NCI-H1092 (cell line): ENCODE measurements at regions not wholly inside any gene's neighbourhood (a gene's known extent, or its start where the extent isn't known, plus 50 kb on each side); places are given as distances from the start of the nearest gene placed in this dataset.

Experiments
- DNase-seq: peaks from one replicate; lab custom pipeline; 2025; lab: John Stamatoyannopoulos, UW

DNA sequence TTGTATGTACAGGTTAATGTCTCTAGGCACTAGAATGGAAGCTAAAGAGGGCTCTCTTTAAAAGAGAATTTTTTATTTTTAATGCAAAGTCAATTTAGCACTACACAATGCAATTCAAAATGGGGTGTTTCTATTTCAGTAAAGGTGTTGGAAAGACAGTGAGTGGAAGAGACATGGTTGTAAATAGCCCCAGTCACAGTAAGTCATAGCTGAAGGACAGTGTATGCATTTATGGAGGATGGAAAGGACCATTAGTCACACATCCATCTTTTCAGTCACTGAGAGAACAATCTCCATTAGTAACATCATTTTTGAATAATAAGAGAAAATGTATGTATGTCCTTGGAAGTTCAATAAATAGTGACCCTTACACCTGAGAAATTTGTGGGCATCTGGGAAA is 148.0 kb downstream of the PDHA2 start:
- no peak for DNase-seq

DNA sequence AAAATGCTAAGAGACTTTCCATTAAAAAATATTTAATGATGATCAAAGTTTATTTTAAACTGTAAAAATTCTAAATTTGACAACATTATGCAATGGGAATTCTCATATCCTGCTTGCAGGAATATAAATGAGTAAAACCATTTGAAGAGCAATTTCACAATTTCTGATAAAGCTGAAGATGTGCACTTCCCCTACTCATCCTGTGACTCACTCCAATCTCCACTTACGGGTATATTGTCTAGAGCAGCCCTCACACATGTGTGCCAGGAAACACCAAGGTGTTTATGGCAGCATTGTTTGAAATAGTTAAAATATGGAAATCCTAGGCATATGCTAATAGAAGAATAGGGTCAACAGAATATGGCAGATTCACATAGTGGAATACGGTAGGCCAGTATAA is 158.4 kb downstream of the PDHA2 start:
- DNase-seq, result no peak

DNA sequence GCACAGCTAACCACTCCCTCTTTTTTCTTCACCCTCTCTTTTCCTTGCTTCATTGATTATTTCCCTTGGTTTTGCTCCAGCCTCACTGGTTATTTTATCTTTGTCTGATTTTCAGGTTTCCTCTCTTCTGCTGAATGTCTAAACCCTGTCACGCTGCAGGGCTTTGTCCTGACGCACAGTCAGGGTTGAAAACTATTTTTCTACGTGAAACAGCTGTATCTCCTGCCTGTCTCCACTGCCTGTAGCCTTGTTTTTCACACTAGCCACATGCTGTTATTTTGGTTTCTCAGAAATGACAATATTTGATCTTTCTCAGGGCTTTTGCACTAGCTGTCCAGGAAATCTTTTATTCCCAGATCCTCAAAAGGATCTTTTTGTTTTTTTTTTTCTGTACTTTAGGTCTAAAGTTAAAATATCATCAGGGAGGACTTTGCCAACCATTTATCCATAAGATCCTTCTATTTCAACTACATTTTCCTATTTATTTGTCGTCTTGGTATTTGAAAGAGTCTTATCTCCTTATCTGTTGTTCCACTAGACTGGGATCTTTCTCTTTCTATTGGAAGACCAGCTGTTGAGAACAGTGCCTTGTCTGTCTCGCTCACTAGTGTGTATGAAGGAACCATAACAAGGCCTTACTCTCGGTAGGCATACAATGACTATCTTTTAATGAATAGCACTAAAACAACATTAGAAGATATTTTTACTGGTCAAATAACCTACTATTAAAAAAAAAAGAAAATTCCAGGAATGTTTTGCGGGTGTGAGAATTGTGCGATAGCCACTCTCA is 164.3 kb downstream of the PDHA2 start:
- no peak for DNase-seq

DNA sequence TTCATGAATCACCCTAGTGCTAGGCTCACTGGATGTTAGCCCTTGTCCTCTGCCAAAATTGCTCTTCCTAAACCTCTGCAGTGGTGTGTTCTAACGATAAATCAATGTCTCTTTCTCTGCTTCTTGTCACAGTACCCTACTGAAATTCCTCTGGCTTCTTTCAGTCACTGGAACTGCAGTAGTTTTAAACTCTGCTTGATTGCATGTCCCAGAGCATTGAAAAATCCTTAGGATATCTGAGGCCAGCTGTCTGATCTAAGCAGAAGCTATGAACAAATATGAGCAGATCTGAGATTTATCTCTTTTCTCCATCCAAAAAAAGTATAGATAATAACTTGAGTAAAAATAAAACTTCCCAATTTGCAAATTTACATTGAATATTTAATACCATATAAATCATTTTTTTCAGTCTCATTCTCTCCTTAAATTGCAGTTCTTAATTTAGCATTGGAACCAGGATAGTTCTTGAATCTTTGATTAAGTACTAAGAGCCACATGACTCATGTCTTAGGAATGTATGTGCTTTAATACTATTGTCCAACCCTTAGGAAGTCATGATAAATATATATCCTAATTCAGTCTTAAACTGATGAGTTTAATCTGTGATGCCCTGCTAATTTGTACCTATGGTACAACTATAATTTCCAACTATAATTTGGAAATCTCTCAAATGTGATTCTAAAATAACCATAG is 169.7 kb downstream of the PDHA2 start:
- DNase-seq, result no peak

DNA sequence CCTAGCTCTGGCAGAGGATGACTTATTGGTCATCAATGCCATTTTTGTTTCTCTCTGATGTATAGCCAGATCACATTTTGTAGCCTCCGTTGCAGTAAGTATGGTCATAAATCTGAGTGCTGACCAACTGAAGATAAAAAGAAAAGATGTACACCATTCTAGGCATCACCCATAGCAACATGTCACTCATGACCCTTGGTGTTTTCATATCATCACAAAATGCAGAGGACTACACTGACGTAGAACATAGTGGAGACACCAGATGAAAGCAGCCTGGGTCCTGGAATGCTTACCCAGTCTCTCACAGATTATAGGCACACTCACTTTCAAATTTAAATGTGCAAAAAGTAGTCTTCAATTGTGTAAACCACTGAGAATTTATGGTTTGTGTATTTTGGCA is 172.8 kb downstream of the PDHA2 start:
- no peak for DNase-seq

DNA sequence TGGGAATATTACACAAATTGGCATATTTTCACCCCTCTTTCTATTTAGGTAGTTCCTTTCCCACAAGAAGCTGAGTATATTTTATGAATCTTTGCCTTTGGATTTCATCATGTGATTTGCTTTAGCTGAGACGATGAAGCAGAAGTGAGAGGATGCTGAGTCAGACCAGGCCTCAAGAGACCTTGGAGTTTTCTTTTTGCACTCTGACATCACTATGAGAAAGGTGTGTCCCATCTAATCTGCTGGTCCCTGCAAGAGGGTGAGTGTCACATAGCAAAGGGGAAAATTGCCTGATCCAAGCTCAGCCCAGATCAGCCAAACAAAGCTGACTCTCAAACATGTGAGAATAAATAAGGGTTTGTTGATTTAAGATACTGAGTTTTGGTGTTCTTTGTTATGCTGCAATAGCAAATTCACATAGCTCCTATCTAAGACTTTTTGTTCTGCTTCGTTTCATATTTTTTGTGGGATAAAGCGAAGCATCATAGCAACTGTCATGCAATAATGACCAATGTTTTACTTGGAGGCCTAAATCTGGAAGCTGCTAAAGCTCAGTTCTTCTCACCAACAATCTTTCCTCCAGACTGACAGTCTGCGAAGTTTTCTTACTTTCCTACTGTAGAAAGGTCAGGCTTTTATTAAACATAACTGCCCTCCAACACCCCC is 176.9 kb downstream of the PDHA2 start:
- DNase-seq, result no peak

DNA sequence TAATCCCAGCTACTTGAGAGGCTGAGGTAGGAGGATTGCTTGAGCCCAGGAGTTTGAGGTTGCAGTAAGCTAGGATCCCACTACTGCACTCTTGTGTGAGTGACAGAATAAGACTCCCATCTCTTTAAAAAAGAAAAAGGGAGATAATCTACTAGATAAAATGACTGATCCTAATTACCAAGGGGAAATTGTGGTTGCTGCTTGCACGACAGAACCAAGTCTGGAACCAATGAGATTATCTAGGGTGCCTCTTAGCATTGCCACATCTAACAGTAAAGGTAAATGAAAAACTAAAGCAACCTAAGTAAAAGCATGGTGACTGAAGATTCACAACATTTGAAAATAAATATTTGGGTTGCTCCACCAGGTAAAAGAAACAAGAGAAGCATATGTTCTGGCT is 185.1 kb downstream of the PDHA2 start:
- DNase-seq, result no peak

DNA sequence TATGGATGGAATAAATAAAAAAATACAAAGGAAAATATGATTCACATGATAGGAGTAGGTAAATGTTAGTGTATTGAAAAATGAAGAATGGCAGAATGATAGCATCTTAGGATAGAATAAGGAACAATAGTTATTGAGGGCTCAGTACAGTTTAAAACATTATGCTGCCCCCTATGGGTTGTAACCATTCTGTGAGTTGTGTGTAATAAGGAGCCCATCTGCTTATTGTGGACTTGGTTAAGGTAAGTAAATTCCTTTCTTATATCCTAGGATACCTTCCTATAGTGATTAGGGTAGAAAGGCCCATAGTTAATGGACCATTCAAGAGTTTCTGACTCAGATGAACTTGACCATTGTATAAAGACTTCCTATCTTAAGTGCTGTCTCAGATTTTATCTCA is 195.8 kb downstream of the PDHA2 start:
- peak; percentile 9 for DNase-seq

DNA sequence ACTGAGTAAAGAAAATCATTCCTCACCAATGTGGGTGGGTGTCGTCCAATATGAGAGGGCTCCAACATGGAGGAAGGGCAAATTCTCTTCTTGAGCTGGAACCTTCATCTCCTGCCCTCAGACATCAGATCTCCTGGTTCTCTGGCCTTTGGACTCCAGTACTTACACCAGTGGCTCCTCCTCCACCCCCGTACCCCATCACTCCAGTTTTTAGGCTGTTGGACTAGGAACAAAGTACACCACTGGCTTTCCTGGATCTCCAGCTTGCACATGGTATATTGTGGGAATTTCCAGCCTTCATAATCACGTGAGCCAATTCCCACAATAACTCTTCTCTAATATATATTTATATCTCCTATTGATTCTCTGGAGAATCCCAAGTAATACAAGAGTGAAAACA is 196.9 kb downstream of the PDHA2 start:
- DNase-seq, result no peak

DNA sequence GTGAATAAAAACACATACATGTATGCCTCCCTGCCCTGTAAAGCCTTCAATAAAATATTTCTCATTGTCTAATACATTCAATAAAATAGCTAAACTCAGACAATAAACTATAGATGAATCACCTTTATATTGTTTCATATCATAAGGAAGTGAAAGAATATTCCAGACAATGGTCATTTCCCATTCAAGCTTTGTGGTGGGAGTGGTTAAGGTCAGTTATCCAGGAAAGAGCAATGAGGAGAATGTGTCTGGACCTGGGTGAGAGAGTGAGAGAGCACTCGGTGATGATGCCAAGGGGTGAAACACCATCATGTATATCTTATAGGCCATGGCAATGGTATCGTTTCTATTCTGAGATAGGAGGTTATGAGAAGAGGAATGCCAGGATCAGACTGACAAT is 197.8 kb downstream of the PDHA2 start:
- no peak for DNase-seq

DNA sequence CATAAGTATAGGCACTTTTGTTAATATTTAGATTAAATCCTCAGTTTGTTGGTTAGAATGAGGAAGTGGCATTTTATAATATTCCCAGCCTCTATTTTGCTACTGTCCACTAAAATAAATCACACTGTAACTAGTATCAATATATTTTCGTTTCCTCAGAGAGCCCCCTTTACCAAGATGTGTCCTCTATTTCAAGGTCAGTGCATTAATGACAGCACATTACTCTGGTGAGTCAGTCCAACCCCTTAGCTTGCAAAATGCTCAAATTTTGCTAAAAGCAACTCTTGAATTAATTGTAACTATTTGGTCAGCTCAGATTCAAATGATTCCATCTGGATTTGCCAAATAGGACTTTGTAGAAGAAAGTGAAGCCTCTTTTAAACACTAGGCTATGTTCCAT is 199.3 kb downstream of the PDHA2 start:
- DNase-seq, result no peak

DNA sequence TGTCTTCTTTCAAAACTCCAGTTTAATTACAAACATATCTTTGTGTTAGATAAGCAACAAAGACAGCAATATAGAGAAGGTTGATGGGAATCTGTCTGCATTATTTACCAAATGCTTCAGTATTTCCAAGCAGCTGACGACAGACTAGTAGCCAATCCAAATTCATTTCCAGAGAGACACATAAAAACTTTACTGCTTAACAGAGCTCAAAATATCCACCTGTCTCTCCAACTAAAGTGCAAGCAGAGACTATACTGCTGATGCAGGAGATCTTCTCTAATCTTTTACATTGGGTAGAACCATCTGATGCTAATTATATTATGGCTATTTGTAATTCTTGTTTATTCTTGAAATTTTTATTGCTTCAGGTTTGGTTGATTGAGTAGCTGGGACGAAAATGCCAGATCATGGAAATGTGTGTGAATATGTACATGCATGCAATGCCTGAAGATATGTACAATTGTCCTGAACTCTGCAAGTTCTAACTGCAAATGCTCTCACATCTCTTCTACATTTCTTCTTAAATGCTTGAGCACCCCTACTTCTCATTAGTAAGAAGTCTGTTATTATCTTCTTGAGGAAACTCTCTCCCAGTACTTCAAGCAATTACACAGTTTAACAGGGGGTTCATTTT is 200.0 kb downstream of the PDHA2 start:
- DNase-seq, result no peak

DNA sequence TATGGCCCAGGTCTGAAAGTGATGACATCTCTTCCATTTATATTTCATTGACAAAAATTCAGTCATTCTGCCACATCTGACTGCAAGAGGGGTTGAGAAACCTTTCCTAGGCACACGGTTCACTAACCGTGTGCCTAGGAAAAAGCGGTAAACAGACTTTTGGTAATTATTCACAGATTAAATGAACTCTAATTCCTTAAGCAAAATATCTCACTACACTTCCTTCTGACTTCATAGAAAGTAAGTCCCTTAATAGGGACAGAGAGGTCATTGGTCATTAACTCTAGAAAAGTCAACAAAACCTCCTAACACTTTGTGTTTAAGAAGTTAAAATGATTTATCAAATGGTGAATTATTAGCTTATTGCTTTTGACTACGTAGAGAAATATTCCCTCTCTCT is 205.1 kb downstream of the PDHA2 start:
- no peak for DNase-seq

DNA sequence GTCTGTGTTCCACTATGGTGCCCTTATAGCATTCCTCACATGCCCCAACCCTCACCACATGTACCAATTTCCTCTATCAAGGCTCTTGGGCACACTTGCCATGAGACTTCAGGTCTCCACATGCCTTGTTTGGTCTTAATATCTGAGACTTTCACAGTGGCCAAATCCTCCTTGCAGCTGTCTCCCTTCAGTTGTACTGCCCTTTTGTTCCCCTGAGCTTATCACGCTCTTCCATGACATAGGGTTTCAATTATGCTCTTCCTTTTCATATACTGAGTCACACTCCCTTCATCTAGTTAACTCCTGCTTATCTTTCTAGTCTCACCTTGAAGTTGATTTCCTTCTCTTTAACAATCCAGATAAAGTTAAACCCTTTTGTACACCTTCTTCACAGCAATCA is 212.9 kb downstream of the PDHA2 start:
- no peak for DNase-seq

DNA sequence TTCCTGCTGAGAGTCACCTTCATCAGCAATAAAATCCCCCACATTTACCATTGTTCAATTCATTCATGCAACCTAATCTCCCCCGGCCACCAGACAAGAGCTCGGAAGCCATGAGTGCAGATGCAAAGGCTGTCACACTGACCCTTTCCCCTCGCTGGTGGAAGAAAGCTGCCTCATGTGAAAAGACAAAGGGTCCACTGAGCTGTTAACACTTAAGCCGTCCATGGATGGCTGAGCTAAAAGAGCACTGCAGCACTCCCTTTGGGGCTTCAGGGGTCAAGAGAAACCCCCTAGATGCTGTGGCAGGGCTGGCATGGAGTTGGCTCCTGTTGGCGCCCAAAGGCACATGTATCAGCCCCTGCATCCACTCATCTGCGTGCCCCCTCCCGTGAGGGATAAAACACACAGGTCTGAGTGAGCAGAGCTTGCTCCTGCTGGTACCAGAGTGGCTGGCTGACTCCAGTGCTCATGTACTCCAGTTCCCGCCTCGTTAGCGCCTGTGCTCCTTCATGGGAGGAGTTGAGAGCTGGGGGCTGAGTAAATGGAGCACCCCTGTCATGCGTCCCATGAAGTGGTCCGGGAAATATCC is 216.5 kb downstream of the PDHA2 start:
- no peak for DNase-seq

DNA sequence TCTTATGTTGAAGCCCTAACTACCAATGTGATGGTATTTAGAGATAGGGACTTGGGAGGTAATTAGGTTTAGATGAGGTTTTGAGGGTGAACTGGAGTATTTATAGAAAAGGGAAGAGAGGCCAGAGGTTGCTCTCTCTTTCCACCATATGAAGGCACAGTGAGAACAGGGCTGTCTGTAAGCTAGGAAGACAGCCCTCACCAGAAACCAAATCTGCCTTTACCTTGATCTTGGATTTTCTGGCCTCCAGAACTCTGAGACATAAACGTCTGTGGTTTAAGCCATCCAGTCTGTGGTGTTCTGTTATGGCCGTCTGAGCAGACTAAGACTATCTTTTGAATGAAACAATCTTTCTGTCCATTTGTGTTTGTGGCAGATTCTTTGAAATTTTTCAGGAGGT is 223.7 kb downstream of the PDHA2 start:
- no peak for DNase-seq

DNA sequence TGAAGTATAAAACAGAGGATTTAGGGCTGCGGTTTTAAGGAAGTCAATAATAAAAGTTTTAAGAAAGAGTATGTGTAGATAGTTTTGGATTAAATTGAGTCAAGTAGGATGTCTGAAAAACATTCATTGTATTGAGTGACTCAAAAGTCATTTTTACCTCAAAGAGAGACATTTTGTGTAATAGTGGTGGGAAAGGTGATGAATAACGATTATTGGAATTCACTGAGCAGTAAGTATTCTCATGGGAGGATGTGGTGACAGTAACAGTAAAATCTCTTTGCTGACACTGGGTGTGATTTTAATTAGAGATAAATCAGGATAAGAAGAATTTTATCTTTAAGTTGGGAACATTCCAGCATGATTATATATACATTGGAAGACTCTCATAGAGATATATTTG is 233.6 kb downstream of the PDHA2 start:
- DNase-seq, result no peak

DNA sequence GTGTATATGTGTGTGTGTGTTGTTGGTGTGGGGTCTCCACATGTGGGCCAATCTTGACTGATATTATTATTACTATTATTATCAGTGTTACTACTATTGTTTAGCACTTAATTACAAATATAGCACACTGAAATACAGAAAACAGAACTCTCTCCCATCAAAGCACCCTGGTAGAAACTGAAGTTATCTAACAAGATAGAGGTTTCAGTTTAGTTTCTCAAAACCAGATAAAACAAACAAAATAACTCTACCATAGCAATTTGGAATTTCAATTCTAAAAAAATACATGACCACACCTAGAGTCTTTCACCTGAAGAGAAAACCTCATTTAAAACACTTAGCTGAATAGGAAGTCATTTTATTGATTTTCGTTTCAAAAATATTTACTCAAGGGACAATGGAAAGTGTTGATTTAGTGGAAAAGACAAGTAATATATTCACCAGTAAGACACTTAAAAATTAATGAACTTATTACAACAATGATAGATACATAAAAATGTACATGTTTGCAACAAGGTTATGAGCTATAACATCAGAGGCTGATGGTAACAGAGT is 252.3 kb downstream of the PDHA2 start:
- DNase-seq, result no peak

DNA sequence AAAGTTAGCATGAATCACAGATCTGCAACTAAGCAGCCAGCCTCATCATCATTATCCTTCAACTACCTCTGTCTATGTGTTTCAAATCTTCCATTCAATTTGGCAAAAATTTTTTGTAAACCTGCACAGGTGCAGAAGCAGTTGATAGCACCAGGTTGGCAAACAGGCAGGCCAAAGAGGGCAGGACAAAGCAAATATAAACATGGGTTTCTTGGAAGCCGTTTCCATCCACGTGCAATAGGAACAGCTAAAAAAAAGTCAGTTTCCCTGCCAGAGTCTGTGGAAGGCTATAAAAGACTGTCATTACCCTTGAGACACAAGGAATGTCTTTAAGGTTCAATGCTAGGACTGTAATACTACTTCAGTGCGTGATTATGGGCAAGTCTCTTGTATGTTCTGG is 253.2 kb downstream of the PDHA2 start:
- no peak for DNase-seq

DNA sequence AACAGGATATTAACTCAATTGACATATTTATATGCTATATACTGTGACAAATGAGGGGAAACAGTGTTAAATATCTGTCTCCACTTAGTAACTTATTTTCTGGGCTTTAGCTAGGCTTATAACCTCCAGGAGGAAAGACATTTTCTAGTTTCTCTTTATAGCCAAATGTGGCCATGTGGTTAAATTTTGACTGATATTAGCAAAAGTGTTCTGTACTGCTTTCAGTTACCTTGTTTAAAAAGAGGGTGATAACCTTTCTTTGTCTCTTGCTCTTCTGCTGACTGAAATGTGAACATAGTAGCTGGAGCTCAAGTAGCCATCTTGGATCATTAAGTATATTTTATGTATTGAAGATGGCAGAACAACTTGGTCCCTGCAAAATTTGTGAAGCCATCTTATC is 253.7 kb downstream of the PDHA2 start:
- no peak for DNase-seq

DNA sequence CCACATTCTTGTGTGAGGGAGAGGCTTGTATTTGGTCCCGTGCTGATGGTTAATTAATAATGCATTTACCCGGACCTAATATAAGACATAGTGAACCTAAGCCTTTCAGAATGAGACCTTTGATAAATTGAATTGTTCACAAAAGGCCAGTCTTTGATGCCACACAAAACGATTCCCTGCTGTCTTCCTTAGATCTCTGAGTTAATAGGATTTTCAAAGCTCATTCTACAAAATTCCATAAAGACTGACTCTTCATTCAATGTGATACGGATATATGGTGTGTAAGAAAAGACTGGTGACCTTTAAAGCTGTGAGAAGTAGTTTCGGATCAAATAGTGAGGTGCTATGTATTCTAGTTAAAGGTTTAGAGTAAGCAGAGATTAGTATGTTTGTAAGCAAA is 254.3 kb downstream of the PDHA2 start:
- no peak for DNase-seq

DNA sequence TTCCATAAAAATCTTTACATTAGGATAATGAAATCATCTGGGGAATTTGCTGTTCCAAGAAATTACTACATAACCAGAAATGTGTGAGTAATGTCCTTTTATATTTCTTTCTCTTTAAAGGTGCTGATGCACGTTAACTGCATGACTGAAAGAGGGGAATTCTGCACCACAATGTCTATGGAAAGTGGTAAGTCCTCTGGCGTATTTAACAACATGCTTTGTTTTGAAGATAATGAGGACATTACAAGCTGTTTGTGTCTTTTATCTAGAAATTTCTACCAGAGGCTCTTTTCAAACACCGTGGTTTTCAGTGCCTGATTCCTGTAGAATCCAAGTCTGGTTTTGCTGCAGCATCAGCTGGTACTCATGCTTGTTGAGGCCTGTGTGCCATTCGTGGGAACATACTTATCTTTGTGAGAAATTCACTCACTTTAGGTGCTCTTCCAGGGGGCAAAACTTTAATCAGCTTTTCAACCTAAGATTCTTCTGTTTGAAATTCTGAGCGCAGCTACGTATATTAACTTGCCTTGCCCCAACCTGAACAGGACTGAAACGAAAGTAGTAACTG is 257.2 kb downstream of the PDHA2 start:
- no peak for DNase-seq
